IMR-90 (cell line): ENCODE measurements at regions not wholly inside any gene's neighbourhood (a gene's known extent, or its start where the extent isn't known, plus 50 kb on each side); places are given as distances from the start of the nearest gene placed in this dataset.

Experiments used
- CTCF ChIP-seq: conservative IDR thresholded peaks from 2 replicates; pipeline ENCODE4 v1.5.1; 2012; ENCODE audit warnings: mild to moderate bottlenecking, low read depth, low read length, improper control_type of control experiment
- POLR2A ChIP-seq: IDR thresholded peaks from 2 replicates; pipeline ENCODE4 v1.6.1; 2012; ENCODE audit warnings: mild to moderate bottlenecking, low read depth, low read length
- RAD21 ChIP-seq: IDR thresholded peaks from 2 replicates; pipeline ENCODE4 v1.6.1; 2012; ENCODE audit warnings: low read length, improper control_type of control experiment
- RFX5 ChIP-seq: IDR thresholded peaks from 2 replicates; pipeline ENCODE4 v1.8.0; 2012; ENCODE audit warnings: low read depth, mild to moderate bottlenecking, low read length, moderate library complexity
- TF ChIP-seq, protein P1 (sequence below): fragments of 150-350 bp; IDR thresholded peaks from 2 replicates; pipeline ENCODE4 v1.6.1; 2017; ENCODE audit warnings: mild to moderate bottlenecking, antibody characterized with exemption, low read length, low read depth

GRCh38 chr5:108660291-108660690 lies 87.4 kb upstream of the FER start:
- TF ChIP-seq CTCF (no peak), POLR2A (no peak), RAD21 (no peak), RFX5 (no peak)
- TF ChIP-seq, protein P1, sequence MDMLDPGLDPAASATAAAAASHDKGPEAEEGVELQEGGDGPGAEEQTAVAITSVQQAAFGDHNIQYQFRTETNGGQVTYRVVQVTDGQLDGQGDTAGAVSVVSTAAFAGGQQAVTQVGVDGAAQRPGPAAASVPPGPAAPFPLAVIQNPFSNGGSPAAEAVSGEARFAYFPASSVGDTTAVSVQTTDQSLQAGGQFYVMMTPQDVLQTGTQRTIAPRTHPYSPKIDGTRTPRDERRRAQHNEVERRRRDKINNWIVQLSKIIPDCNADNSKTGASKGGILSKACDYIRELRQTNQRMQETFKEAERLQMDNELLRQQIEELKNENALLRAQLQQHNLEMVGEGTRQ, result no peak
